SK-N-SH treated with all-trans-retinoic acid at 6 μM for 48 hours (cell line): ENCODE measurements at regions not wholly inside any gene's neighbourhood (a gene's known extent, or its start where the extent isn't known, plus 50 kb on each side); places are given as distances from the start of the nearest gene placed in this dataset.

Experiments
- ARNTL ChIP-seq: fragments of 450-650 bp; formaldehyde crosslinking; IDR thresholded peaks from 2 replicates; pipeline ENCODE4 v1.5.0; 2020; ENCODE audit warnings: low read depth, mild to moderate bottlenecking, moderate library complexity, borderline replicate concordance
- BACH2 ChIP-seq: fragments of 250-450 bp; sonication (Bioruptor Pico); IDR thresholded peaks from 2 replicates; pipeline ENCODE4 v1.9.0; 2021; ENCODE audit warnings: mild to moderate bottlenecking, borderline replicate concordance
- CREB5 ChIP-seq: fragments of 250-450 bp; sonication (Bioruptor Pico); IDR thresholded peaks from 2 replicates; pipeline ENCODE4 v1.5.1; 2020; ENCODE audit warnings: low read depth, mild to moderate bottlenecking, moderate library complexity
- CSDC2 ChIP-seq: fragments of 250-450 bp; sonication (Bioruptor Pico); IDR thresholded peaks from 2 replicates; pipeline ENCODE4 v1.5.0; 2020; ENCODE audit warnings: mild to moderate bottlenecking, moderate library complexity
- CSRNP3 ChIP-seq: fragments of 250-450 bp; sonication (Bioruptor Pico); IDR thresholded peaks from 2 replicates; pipeline ENCODE4 v1.5.1; 2021; ENCODE audit warnings: mild to moderate bottlenecking, moderate library complexity
- ESRRG ChIP-seq: fragments of 250-450 bp; sonication (Bioruptor Pico); IDR thresholded peaks from 2 replicates; pipeline ENCODE4 v1.6.1; 2021; ENCODE audit warnings: mild to moderate bottlenecking
- ISL1 ChIP-seq: fragments of 250-450 bp; sonication (Bioruptor Pico); IDR thresholded peaks from 2 replicates; pipeline ENCODE4 v2.1.2; 2022; ENCODE audit warnings: mild to moderate bottlenecking, moderate library complexity
- PATZ1 ChIP-seq: fragments of 250-450 bp; sonication (Bioruptor Pico); IDR thresholded peaks from 2 replicates; pipeline ENCODE4 v1.8.0; 2020; ENCODE audit warnings: mild to moderate bottlenecking, moderate library complexity, borderline replicate concordance
- SNAI2 ChIP-seq: fragments of 250-450 bp; sonication (Bioruptor Pico); IDR thresholded peaks from 2 replicates; pipeline ENCODE4 v1.5.0; 2020; ENCODE audit warnings: mild to moderate bottlenecking, moderate library complexity
- ZFP3 ChIP-seq: fragments of 250-450 bp; sonication (Bioruptor Pico); IDR thresholded peaks from 2 replicates; pipeline ENCODE4 v1.5.0; 2020; ENCODE audit warnings: mild to moderate bottlenecking, moderate library complexity
- ZNF565 ChIP-seq: fragments of 450-650 bp; formaldehyde crosslinking; conservative IDR thresholded peaks from 2 replicates; pipeline ENCODE4 v1.5.0; 2020; ENCODE audit warnings: low read depth, mild to moderate bottlenecking, moderate library complexity
- ZNF70 ChIP-seq: fragments of 450-650 bp; formaldehyde crosslinking; IDR thresholded peaks from 2 replicates; pipeline ENCODE4 v1.5.0; 2020; ENCODE audit warnings: mild to moderate bottlenecking, moderate library complexity

GRCh38 chr6:12544821-12545565 is 171.6 kb upstream of the PHACTR1 start:
- TF ChIP-seq SNAI2 (CRISPR knock-in tag): no peak
- TF ChIP-seq ESRRG: no peak
- TF ChIP-seq ISL1 (CRISPR knock-in tag): no peak
- TF ChIP-seq CSRNP3 (CRISPR knock-in tag): no peak
- TF ChIP-seq BACH2 (CRISPR knock-in tag): no peak
- TF ChIP-seq CREB5 (CRISPR knock-in tag): no peak
- TF ChIP-seq ARNTL (CRISPR knock-in tag): no peak
- no peak for TF ChIP-seq ZFP3 (CRISPR knock-in tag)
- TF ChIP-seq CSDC2 (CRISPR knock-in tag): no peak
- no peak for TF ChIP-seq PATZ1 (CRISPR knock-in tag)
- TF ChIP-seq ZNF565: no peak
- no peak for TF ChIP-seq ZNF70 (CRISPR knock-in tag)
